IPS-18c (cell line): ENCODE measurements at regions not wholly inside any gene's neighbourhood (a gene's known extent, or its start where the extent isn't known, plus 50 kb on each side); places are given as distances from the start of the nearest gene placed in this dataset.

ENCODE experiments used
- H3K4me3 ChIP-seq: 2 replicates; pipeline ENCODE4 v1.7.0; 2013; ENCODE audit warnings: low read depth, mild to moderate bottlenecking, low read length, moderate library complexity; ENCODE audit not compliant: insufficient read depth
- H3K9me3 ChIP-seq: one replicate; pipeline ENCODE4 v1.6.1; 2013; ENCODE audit warnings: mild to moderate bottlenecking, low read length, moderate library complexity; ENCODE audit not compliant: control insufficient read depth, insufficient read depth

GRCh38 chr1:69175053-69175452 is 392.7 kb upstream of the LRRC7 start:
- Histone ChIP-seq H3K9me3 (no peaks in the 10 kb centered on the region), H3K4me3 (no peak overlapping the region)

GRCh38 chr1:69180358-69180757 is 387.4 kb upstream of the LRRC7 start:
- H3K9me3 ChIP-seq, result no peaks in the 10 kb centered on the region
- no peak overlapping the region for H3K4me3 ChIP-seq

DNA sequence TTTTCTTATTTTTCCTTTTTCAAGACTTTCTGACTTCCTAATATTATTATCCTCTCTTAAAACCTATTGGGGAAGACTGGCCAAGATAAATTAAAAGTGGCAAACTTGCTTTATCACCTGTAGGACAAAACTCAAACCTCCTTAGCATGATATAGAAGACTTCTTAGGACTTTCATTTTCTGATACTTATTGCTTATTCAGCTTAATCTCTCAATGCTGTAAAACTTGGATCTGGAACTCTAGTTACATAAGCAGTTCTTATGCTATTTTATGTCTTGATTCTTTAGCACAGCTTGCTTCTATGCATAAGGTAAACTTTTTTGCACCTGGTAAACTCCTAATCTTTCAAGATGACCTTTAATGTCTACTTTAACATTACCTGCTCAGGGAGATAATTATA is 382.3 kb upstream of the LRRC7 start:
- no peaks in the 10 kb centered on the region for H3K9me3 ChIP-seq
- no peak overlapping the region for H3K4me3 ChIP-seq

- no peaks in the 10 kb centered on the region for H3K9me3 ChIP-seq
- no peak overlapping the region for H3K4me3 ChIP-seq
These were observed 376.4 kb upstream of the LRRC7 start for GRCh38 chr1:69191335-69191734.

GRCh38 chr1:69195136-69195535 is 372.6 kb upstream of the LRRC7 start:
- Histone ChIP-seq H3K4me3 (no peak overlapping the region), H3K9me3 (no peaks in the 10 kb centered on the region)

DNA sequence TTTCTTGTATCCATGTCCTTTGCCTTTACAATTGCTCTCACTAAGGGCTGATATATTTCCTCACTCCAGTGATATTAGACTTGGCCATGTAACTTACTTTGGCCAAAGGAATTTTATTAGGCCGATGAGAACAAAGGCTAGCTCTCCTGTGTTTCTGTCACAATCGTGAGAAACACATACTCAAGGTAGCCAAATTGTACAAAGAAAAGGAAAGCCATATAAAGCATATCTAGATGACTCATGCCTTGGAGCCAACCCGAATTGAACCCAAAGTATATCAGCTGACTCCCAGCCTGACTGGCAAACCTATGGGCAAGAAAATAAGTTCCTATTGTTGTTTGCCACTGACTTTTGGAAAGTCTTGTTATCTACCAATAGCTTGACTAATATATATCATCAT is 371.7 kb upstream of the LRRC7 start:
- Histone ChIP-seq H3K4me3 (no peak overlapping the region), H3K9me3 (no peaks in the 10 kb centered on the region)

GRCh38 chr1:69197816-69198215 is 369.9 kb upstream of the LRRC7 start:
- Histone ChIP-seq H3K4me3 (no peak overlapping the region), H3K9me3 (no peaks in the 10 kb centered on the region)

GRCh38 chr1:69201716-69202115 is 366.0 kb upstream of the LRRC7 start:
- no peak overlapping the region for H3K4me3 ChIP-seq
- no peaks in the 10 kb centered on the region for H3K9me3 ChIP-seq

DNA sequence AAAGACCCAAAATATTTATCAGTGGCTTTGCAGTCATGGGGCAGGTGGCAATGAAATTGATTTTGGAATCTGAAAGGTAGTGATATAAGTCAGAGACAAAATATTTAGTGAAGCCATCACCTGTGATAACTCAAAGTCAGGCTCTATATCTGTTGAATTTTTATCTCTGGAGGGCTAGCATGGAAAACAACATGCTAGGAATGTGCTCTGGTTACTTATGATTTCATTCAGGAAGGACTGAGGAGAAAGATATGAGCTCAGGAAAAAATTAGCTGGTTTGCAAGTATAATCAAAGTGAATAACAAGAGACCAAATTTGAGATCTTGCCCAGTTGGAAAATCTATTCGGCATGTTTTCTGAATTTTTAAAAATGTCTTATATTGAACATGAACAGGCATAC is 364.6 kb upstream of the LRRC7 start:
- H3K9me3 ChIP-seq, result no peaks in the 10 kb centered on the region
- H3K4me3 ChIP-seq, result no peak overlapping the region

DNA sequence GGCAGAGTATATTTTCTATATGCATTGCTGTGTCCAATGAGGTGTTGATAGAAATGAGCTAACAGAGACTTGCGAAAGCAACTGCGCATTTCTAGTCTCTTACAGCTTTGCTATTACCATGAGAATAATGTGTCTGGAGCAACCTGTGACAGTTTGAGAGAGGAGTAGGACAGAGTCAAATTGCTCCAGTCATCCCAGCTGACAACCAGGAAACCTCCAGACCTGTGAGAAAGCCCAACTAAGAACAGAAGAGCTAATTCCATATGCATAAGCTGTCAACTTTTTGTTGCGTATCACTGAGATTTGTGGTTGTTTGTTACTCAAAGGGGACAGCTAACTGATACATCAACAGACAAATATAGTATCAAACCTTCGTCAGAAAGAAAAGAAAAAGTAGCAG is 354.1 kb upstream of the LRRC7 start:
- H3K9me3 ChIP-seq, result no peaks in the 10 kb centered on the region
- H3K4me3 ChIP-seq, result no peak overlapping the region

DNA sequence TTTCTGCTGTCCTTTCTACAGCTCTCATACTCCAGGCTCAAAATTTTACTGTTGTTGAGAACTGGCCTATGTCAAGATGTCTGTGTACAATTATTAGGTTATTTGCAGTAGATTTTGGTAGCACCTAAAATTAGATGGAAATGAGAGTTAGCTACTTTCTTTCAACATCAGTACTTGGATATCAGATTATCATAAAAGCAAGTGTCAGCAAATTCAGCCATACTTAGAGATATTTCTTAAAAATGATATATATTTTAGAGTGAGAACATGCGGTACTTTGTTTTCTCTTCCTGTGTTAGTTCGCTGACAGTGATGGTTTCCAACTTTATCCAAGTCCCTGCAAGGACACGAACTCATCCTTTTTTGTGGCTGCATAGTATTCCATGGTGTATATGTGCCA is 351.8 kb upstream of the LRRC7 start:
- Histone ChIP-seq H3K4me3 (no peak overlapping the region), H3K9me3 (no peaks in the 10 kb centered on the region)

DNA sequence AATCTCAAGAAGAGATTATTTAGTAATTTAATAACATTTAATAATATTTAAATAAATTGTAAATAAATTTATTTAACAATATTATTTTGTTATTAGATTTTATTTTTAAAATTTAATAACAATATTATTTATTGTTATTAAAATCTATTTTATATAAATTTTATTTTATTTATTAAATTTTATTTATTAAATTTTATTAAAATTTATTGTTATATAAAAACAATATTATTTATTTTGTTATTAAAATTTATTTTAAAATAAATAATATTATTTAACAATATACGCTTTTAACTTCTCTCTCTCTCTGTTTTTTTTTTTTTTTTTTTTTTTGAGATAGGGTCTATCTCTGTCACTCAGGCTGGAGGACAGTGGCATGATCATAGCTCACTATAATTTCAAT is 347.1 kb upstream of the LRRC7 start:
- Histone ChIP-seq H3K9me3 (no peaks in the 10 kb centered on the region), H3K4me3 (no peak overlapping the region)

GRCh38 chr1:69221524-69221923 is 346.2 kb upstream of the LRRC7 start:
- no peaks in the 10 kb centered on the region for H3K9me3 ChIP-seq
- H3K4me3 ChIP-seq, result no peak overlapping the region

DNA sequence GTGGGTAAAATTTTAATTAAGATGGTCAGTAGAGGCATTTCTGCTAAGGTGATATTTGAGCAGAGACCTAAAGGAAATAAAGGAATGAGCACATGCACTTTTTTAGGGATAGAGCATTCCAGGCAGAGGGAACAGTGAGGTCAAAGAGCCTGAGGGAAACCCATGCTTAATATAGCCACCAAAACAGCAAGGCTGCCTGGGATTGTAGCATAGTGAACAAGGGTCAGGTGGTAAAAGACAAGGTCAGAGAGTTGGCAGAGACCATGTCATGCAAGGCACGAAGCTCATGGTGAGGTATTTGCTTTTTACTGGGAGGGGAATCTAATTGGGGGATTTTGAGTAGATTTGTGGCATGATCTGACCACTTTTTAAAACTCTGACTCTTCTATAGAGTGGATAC is 344.6 kb upstream of the LRRC7 start:
- no peak overlapping the region for H3K4me3 ChIP-seq
- no peaks in the 10 kb centered on the region for H3K9me3 ChIP-seq

- Histone ChIP-seq H3K4me3 (no peak overlapping the region), H3K9me3 (no peaks in the 10 kb centered on the region)
These were observed 339.2 kb upstream of the LRRC7 start for GRCh38 chr1:69228501-69228900.

DNA sequence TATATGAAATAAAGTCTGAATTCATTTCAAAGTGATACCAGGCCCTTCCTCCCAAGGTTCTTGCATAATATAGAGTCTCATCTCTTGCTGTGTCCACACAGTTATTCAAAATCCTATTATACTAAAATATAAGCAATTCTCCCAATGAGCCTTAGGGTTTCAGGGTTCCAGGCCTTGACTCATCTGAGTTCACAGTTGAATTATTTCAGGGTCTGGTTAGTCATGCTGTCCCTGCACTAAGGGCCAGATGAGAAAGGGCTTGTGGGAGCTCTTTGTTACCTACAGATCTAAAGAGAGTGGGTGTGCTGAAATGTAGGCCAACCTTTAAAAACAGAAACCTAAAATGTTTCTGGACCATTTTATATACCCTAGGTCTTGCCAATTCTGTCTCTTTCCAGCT is 337.5 kb upstream of the LRRC7 start:
- no peak overlapping the region for H3K4me3 ChIP-seq
- H3K9me3 ChIP-seq, result no peaks in the 10 kb centered on the region

DNA sequence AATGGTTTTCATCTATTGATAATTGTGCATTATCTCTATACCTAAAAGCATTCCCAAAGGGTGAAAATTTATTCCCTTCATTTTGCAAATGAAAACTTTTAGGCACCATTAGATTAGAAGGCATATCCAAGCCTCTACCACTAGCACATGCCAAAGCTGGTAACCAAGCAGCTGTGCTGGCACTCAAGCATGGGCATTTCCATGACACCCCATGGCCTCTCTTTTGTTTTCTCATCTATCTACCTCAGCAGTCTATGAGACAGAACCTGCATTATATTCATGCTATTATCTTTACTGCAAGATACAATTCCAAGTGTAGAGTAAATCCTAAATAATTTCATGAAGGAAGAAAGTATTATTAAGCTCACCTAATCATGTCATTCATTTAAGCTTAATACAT is 334.3 kb upstream of the LRRC7 start:
- Histone ChIP-seq H3K4me3 (no peak overlapping the region), H3K9me3 (no peaks in the 10 kb centered on the region)

DNA sequence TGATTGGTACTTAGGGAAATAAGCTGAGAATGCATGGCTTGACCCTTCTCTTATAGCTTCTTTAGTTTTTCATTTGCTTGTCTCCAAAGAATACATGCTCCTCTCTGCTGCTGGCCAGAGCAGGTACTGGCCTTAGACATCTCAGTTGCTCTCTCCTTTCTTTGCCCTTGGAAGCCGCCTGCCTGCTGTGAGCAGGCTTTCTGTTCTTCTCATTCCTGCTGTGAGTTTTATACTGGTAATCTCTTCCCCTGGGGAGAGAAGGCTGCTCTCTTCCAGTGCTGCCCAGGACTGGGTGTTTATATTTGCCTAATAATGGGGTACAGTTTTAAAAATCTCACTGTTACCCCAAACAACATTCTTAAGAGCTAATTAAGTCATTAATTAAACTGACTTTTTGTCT is 323.5 kb upstream of the LRRC7 start:
- H3K9me3 ChIP-seq, result no peaks in the 10 kb centered on the region
- no peak overlapping the region for H3K4me3 ChIP-seq

- Histone ChIP-seq H3K4me3 (no peak overlapping the region), H3K9me3 (no peaks in the 10 kb centered on the region)
These were observed 321.6 kb upstream of the LRRC7 start for GRCh38 chr1:69246109-69246508.

GRCh38 chr1:69246710-69247109 is 321.0 kb upstream of the LRRC7 start:
- Histone ChIP-seq H3K9me3 (no peaks in the 10 kb centered on the region), H3K4me3 (no peak overlapping the region)
